GM23338 (cell line): ENCODE measurements at regions not wholly inside any gene's neighbourhood (a gene's known extent, or its start where the extent isn't known, plus 50 kb on each side); places are given as distances from the start of the nearest gene placed in this dataset.

Experiments
- ATAC-seq: fragments of 200-7000 bp; cut with Tn5 transposase; 3 replicates; pipeline ENCODE4 v1.9.1; 2020
- DNase-seq: peaks from one replicate; pipeline ENCODE4 v3.0.0-alpha.2; 2015; ENCODE audit warnings: low spot score
- H2AFZ ChIP-seq: fragments of 200-600 bp; sonication (generic); 2 replicates; pipeline ENCODE4 v1.8.0; 2016; ENCODE audit warnings: antibody characterized with exemption, mild to moderate bottlenecking, moderate library complexity
- H3F3A ChIP-seq: fragments of 200-600 bp; sonication (generic); replicated peaks from 2 replicates; pipeline ENCODE4 v1.8.0; 2017; ENCODE audit warnings: antibody characterized with exemption, mixed run types, low read depth
- H3K27ac ChIP-seq: fragments of 200-600 bp; sonication (generic); 2 replicates; pipeline ENCODE4 v1.6.1; 2016; ENCODE audit warnings: low read depth
- H3K27me3 ChIP-seq: fragments of 200-600 bp; sonication (generic); 2 replicates; pipeline ENCODE4 v1.8.0; 2016; ENCODE audit warnings: mild to moderate bottlenecking, mixed run types, moderate library complexity; ENCODE audit not compliant: insufficient read depth
- H3K36me3 ChIP-seq: fragments of 200-600 bp; sonication (generic); 2 replicates; pipeline ENCODE4 v1.8.0; 2016; ENCODE audit warnings: mild to moderate bottlenecking; ENCODE audit not compliant: insufficient read depth
- H3K4me1 ChIP-seq: fragments of 200-600 bp; sonication (generic); 2 replicates; pipeline ENCODE4 v1.8.0; 2016; ENCODE audit warnings: mild to moderate bottlenecking, moderate library complexity; ENCODE audit not compliant: insufficient read depth
- H3K4me2 ChIP-seq: fragments of 200-600 bp; sonication (generic); 2 replicates; pipeline ENCODE4 v1.7.1; 2017; ENCODE audit warnings: mixed run types
- H3K4me3 ChIP-seq: fragments of 200-600 bp; sonication (generic); 2 replicates; pipeline ENCODE4 v1.6.1; 2016; ENCODE audit warnings: mixed run types
- H3K79me2 ChIP-seq: fragments of 200-600 bp; sonication (generic); replicated peaks from 2 replicates; pipeline ENCODE4 v1.8.0; 2017; ENCODE audit warnings: mild to moderate bottlenecking; ENCODE audit not compliant: insufficient read depth
- H3K9me2 ChIP-seq: fragments of 200-600 bp; sonication (generic); 2 replicates; pipeline ENCODE4 v1.8.0; 2017; ENCODE audit not compliant: insufficient read depth
- H4K20me1 ChIP-seq: fragments of 200-600 bp; sonication (generic); replicated peaks from 2 replicates; pipeline ENCODE4 v1.8.0; 2017; ENCODE audit warnings: mild to moderate bottlenecking; ENCODE audit not compliant: insufficient read depth
- H3K27ac Mint-ChIP-seq: 2 replicates; pipeline ENCODE4 v1.8.0; 2020; ENCODE audit warnings: inconsistent platforms, mild to moderate bottlenecking, moderate library complexity, mixed read lengths
- H3K27me3 Mint-ChIP-seq: 3 replicates; pipeline ENCODE4 v1.8.0; 2022; ENCODE audit warnings: low read depth, mild to moderate bottlenecking, moderate library complexity, mixed read lengths, inconsistent platforms; ENCODE audit not compliant: insufficient read depth, poor library complexity
- H3K36me3 Mint-ChIP-seq: 3 replicates; pipeline ENCODE4 v1.8.0; 2021; ENCODE audit warnings: low read depth, mild to moderate bottlenecking, inconsistent platforms, moderate library complexity, mixed read lengths
- H3K4me1 Mint-ChIP-seq: 3 replicates; pipeline ENCODE4 v1.8.0; 2020; ENCODE audit warnings: mild to moderate bottlenecking, inconsistent platforms, mixed read lengths
- H3K4me3 Mint-ChIP-seq: 3 replicates; pipeline ENCODE4 v1.8.0; 2021; ENCODE audit warnings: moderate library complexity, mild to moderate bottlenecking, inconsistent platforms, mixed read lengths
- H3K9me3 Mint-ChIP-seq: 3 replicates; pipeline ENCODE4 v1.8.0; 2020; ENCODE audit warnings: moderate library complexity, mild to moderate bottlenecking, inconsistent platforms, mixed read lengths
- CREB1 ChIP-seq: fragments of 250-450 bp; sonication (Bioruptor Pico); IDR thresholded peaks from 2 replicates; pipeline ENCODE4 v1.5.0; 2020; ENCODE audit warnings: low read depth, mild to moderate bottlenecking, moderate library complexity
- EZH2 ChIP-seq: fragments of 200-600 bp; sonication (generic); IDR thresholded peaks from one replicate; pipeline ENCODE4 v1.8.0; 2017; ENCODE audit warnings: antibody characterized with exemption, mild to moderate bottlenecking, low read depth; ENCODE audit not compliant: unreplicated experiment
- EZH2phosphoT487 ChIP-seq: fragments of 200-600 bp; sonication (generic); IDR thresholded peaks from one replicate; pipeline ENCODE4 v1.8.1; 2018; ENCODE audit warnings: antibody characterized with exemption; ENCODE audit not compliant: unreplicated experiment
- JUNB ChIP-seq: IDR thresholded peaks from one replicate; pipeline ENCODE4 v1.6.1; 2016; ENCODE audit warnings: antibody characterized with exemption; ENCODE audit not compliant: unreplicated experiment
- POLR2AphosphoS5 ChIP-seq: IDR thresholded peaks from 2 replicates; pipeline ENCODE4 v1.6.1; 2016; ENCODE audit warnings: antibody characterized with exemption, low read depth
- STAT1 ChIP-seq: IDR thresholded peaks from one replicate; pipeline ENCODE4 v1.6.1; 2016; ENCODE audit warnings: antibody characterized with exemption; ENCODE audit not compliant: unreplicated experiment
- TF ChIP-seq, protein P1 (sequence below), 2 experiments: fragments of 200-600 bp in 1 of 2; sonication (generic) in 1 of 2; conservative IDR thresholded peaks; 2 replicates each; pipeline versions ENCODE4 v1.5.1 to v1.6.1; 2016 to 2017; ENCODE audit warnings: antibody characterized with exemption in 2 of 2, low read depth in 2 of 2, mild to moderate bottlenecking in 2 of 2, moderate library complexity in 1 of 2
- TF ChIP-seq, protein P2 (sequence below): IDR thresholded peaks from 2 replicates; pipeline ENCODE4 v1.6.1; 2016; ENCODE audit warnings: antibody characterized with exemption
- TF ChIP-seq, protein P3 (sequence below): fragments of 250-450 bp; sonication (Bioruptor Pico); IDR thresholded peaks from 2 replicates; pipeline ENCODE4 v1.5.0; 2020; ENCODE audit warnings: mild to moderate bottlenecking, moderate library complexity

DNA sequence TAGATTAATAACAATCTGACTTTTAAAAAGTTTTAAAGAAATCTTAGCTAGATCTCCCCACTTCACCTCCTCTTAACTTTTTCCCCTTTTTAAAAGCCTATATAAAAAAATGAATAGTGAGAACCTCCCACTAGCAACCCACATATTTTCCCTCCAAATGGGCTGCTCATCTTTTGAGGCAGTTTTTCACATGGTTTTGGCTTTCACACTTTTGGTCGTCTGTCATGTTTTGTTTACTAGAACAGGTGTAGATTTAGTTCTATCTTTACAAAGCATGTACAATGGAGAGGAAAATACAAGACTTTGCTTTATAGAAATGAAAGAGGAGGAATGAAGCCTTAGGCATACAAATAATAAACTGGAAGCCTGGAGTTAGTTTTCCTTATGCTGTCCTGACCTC is 126.7 kb upstream of the EOMES start:
- H3K36me3 ChIP-seq = 0 out of 2 replicates have a peak, but pooled peaks cover 5% of the 10 kb centered on the region
- TF ChIP-seq JUNB (no peak), EZH2 (no peak), EZH2phosphoT487 (no peak), STAT1 (no peak), POLR2AphosphoS5 (no peak), CREB1 (CRISPR knock-in tag) (no peak)
- TF ChIP-seq, protein P1, sequence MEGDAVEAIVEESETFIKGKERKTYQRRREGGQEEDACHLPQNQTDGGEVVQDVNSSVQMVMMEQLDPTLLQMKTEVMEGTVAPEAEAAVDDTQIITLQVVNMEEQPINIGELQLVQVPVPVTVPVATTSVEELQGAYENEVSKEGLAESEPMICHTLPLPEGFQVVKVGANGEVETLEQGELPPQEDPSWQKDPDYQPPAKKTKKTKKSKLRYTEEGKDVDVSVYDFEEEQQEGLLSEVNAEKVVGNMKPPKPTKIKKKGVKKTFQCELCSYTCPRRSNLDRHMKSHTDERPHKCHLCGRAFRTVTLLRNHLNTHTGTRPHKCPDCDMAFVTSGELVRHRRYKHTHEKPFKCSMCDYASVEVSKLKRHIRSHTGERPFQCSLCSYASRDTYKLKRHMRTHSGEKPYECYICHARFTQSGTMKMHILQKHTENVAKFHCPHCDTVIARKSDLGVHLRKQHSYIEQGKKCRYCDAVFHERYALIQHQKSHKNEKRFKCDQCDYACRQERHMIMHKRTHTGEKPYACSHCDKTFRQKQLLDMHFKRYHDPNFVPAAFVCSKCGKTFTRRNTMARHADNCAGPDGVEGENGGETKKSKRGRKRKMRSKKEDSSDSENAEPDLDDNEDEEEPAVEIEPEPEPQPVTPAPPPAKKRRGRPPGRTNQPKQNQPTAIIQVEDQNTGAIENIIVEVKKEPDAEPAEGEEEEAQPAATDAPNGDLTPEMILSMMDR (conservative IDR thresholded peaks at IDR 0.05; ENCODE audit: low read depth in 2 of 2) = no peak
- TF ChIP-seq, protein P2, sequence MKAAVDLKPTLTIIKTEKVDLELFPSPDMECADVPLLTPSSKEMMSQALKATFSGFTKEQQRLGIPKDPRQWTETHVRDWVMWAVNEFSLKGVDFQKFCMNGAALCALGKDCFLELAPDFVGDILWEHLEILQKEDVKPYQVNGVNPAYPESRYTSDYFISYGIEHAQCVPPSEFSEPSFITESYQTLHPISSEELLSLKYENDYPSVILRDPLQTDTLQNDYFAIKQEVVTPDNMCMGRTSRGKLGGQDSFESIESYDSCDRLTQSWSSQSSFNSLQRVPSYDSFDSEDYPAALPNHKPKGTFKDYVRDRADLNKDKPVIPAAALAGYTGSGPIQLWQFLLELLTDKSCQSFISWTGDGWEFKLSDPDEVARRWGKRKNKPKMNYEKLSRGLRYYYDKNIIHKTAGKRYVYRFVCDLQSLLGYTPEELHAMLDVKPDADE = no peak
- TF ChIP-seq, protein P3, sequence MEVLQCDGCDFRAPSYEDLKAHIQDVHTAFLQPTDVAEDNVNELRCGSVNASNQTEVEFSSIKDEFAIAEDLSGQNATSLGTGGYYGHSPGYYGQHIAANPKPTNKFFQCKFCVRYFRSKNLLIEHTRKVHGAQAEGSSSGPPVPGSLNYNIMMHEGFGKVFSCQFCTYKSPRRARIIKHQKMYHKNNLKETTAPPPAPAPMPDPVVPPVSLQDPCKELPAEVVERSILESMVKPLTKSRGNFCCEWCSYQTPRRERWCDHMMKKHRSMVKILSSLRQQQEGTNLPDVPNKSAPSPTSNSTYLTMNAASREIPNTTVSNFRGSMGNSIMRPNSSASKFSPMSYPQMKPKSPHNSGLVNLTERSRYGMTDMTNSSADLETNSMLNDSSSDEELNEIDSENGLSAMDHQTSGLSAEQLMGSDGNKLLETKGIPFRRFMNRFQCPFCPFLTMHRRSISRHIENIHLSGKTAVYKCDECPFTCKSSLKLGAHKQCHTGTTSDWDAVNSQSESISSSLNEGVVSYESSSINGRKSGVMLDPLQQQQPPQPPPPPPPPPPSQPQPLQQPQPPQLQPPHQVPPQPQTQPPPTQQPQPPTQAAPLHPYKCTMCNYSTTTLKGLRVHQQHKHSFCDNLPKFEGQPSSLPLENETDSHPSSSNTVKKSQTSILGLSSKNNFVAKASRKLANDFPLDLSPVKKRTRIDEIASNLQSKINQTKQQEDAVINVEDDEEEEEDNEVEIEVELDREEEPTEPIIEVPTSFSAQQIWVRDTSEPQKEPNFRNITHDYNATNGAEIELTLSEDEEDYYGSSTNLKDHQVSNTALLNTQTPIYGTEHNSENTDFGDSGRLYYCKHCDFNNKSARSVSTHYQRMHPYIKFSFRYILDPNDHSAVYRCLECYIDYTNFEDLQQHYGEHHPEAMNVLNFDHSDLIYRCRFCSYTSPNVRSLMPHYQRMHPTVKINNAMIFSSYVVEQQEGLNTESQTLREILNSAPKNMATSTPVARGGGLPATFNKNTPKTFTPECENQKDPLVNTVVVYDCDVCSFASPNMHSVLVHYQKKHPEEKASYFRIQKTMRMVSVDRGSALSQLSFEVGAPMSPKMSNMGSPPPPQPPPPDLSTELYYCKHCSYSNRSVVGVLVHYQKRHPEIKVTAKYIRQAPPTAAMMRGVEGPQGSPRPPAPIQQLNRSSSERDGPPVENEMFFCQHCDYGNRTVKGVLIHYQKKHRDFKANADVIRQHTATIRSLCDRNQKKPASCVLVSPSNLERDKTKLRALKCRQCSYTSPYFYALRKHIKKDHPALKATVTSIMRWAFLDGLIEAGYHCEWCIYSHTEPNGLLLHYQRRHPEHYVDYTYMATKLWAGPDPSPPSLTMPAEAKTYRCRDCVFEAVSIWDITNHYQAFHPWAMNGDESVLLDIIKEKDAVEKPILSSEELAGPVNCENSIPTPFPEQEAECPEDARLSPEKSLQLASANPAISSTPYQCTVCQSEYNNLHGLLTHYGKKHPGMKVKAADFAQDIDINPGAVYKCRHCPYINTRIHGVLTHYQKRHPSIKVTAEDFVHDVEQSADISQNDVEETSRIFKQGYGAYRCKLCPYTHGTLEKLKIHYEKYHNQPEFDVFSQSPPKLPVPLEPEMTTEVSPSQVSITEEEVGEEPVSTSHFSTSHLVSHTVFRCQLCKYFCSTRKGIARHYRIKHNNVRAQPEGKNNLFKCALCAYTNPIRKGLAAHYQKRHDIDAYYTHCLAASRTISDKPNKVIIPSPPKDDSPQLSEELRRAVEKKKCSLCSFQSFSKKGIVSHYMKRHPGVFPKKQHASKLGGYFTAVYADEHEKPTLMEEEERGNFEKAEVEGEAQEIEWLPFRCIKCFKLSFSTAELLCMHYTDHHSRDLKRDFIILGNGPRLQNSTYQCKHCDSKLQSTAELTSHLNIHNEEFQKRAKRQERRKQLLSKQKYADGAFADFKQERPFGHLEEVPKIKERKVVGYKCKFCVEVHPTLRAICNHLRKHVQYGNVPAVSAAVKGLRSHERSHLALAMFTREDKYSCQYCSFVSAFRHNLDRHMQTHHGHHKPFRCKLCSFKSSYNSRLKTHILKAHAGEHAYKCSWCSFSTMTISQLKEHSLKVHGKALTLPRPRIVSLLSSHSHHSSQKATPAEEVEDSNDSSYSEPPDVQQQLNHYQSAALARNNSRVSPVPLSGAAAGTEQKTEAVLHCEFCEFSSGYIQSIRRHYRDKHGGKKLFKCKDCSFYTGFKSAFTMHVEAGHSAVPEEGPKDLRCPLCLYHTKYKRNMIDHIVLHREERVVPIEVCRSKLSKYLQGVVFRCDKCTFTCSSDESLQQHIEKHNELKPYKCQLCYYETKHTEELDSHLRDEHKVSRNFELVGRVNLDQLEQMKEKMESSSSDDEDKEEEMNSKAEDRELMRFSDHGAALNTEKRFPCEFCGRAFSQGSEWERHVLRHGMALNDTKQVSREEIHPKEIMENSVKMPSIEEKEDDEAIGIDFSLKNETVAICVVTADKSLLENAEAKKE (CRISPR knock-in tag) = no peak

More for the DNA sequence above, 126.7 kb upstream of the EOMES start:
- H3K27ac ChIP-seq = no peak overlapping the region
- H3K36me3 Mint-ChIP-seq = peaks cover 23% of the 10 kb centered on the region
- H2AFZ ChIP-seq = no peak overlapping the region
- no peaks in the 10 kb centered on the region for H3K4me1 ChIP-seq
- H3K27ac Mint-ChIP-seq = no peak overlapping the region
- no peak for DNase-seq
- no peaks in the 10 kb centered on the region for H3K9me2 ChIP-seq
- no peak overlapping the region for H3K4me3 Mint-ChIP-seq
- ATAC-seq = no peak
- H3K4me3 ChIP-seq = no peak overlapping the region
- no peaks in the 10 kb centered on the region for H3K79me2 ChIP-seq
- no peaks in the 10 kb centered on the region for H3K4me1 Mint-ChIP-seq
- H3K9me3 Mint-ChIP-seq = no peaks in the 10 kb centered on the region; the same call in none of the 3 replicates
- H3K27me3 Mint-ChIP-seq = no peaks in the 10 kb centered on the region
- no peaks in the 10 kb centered on the region for H3K27me3 ChIP-seq
- no peaks in the 10 kb centered on the region for H3F3A ChIP-seq
- H4K20me1 ChIP-seq = no peaks in the 10 kb centered on the region
- H3K4me2 ChIP-seq = no peak overlapping the region
